Activated CD4-positive, alpha-beta memory T cell treated with anti-CD3 and anti-CD28 coated beads, Interleukin-2, amount 10 ng/mL, durations not matched to agents 7 days and 5 days (primary cell): ENCODE measurements at regions not wholly inside any gene's neighbourhood (a gene's known extent, or its start where the extent isn't known, plus 50 kb on each side); places are given as distances from the start of the nearest gene placed in this dataset.

Experiments
- CTCF ChIA-PET: fragments of 350-600 bp; sonication (Branson Sonifier 250); formaldehyde crosslinking; loops from one replicate; lab custom pipeline; 2021; ENCODE audit warnings: antibody characterized with exemption, inconsistent platforms; lab: Charles Lee
- POLR2A ChIA-PET: fragments of 350-600 bp; sonication (Branson Sonifier 250); formaldehyde crosslinking; loops from one replicate; lab custom pipeline; 2021; ENCODE audit warnings: antibody characterized with exemption; lab: Charles Lee
- DNase-seq: peaks from one replicate; pipeline ENCODE4 v3.0.0-alpha.2; 2020
- H3K27ac Mint-ChIP-seq: one replicate; pipeline ENCODE4 v1.8.0; 2021; ENCODE audit warnings: mild to moderate bottlenecking, mixed read lengths
- H3K27me3 Mint-ChIP-seq: one replicate; pipeline ENCODE4 v1.8.0; 2021; ENCODE audit warnings: mixed read lengths
- H3K36me3 Mint-ChIP-seq: one replicate; pipeline ENCODE4 v1.8.0; 2021; ENCODE audit warnings: low read depth, mixed read lengths
- H3K4me1 Mint-ChIP-seq: one replicate; pipeline ENCODE4 v1.8.0; 2021; ENCODE audit warnings: mixed read lengths
- H3K4me3 Mint-ChIP-seq: one replicate; pipeline ENCODE4 v1.8.0; 2021; ENCODE audit warnings: mild to moderate bottlenecking, mixed read lengths
- H3K9me3 Mint-ChIP-seq: one replicate; pipeline ENCODE4 v1.8.0; 2021; ENCODE audit warnings: mixed read lengths

GRCh38 chr2:75333646-75334045 lies 134.3 kb upstream of the TACR1 start:
- no peak overlapping the region for H3K27ac Mint-ChIP-seq
- no peaks in the 10 kb centered on the region for H3K4me1 Mint-ChIP-seq
- H3K36me3 Mint-ChIP-seq = no peaks in the 10 kb centered on the region
- ChIA-PET CTCF (no interaction called here), POLR2A (no interaction called here)
- H3K27me3 Mint-ChIP-seq = peaks cover 3% of the 10 kb centered on the region
- H3K9me3 Mint-ChIP-seq = no peaks in the 10 kb centered on the region
- no peak overlapping the region for H3K4me3 Mint-ChIP-seq
- DNase-seq = no peak

GRCh38 chr2:75328156-75328555 lies 128.8 kb upstream of the TACR1 start:
- Mint-ChIP-seq H3K9me3 (no peaks in the 10 kb centered on the region), H3K27ac (no peak overlapping the region), H3K4me3 (no peak overlapping the region), H3K36me3 (no peaks in the 10 kb centered on the region), H3K27me3 (no peaks in the 10 kb centered on the region), H3K4me1 (no peaks in the 10 kb centered on the region)
- DNase-seq = no peak
- ChIA-PET CTCF (no interaction called here), POLR2A (no interaction called here)

GRCh38 chr2:75327334-75327733 lies 128.0 kb upstream of the TACR1 start:
- Mint-ChIP-seq H3K9me3 (no peaks in the 10 kb centered on the region), H3K4me3 (no peak overlapping the region), H3K27ac (no peak overlapping the region), H3K27me3 (no peaks in the 10 kb centered on the region), H3K4me1 (no peaks in the 10 kb centered on the region), H3K36me3 (no peaks in the 10 kb centered on the region)
- ChIA-PET CTCF (no interaction called here), POLR2A (no interaction called here)
- DNase-seq = no peak

- Mint-ChIP-seq H3K4me3 (no peak overlapping the region), H3K27me3 (no peaks in the 10 kb centered on the region), H3K36me3 (no peaks in the 10 kb centered on the region), H3K9me3 (no peaks in the 10 kb centered on the region), H3K27ac (no peak overlapping the region), H3K4me1 (no peaks in the 10 kb centered on the region)
- DNase-seq = no peak
- ChIA-PET CTCF (no interaction called here), POLR2A (no interaction called here)
Observed at GRCh38 chr2:75326645-75327044, 127.3 kb upstream of the TACR1 start.

GRCh38 chr2:75325594-75325993 lies 126.3 kb upstream of the TACR1 start:
- CTCF ChIA-PET = no interaction called here
- no peak for DNase-seq
- POLR2A ChIA-PET = no interaction called here
- Mint-ChIP-seq H3K27ac (no peak overlapping the region), H3K27me3 (no peaks in the 10 kb centered on the region), H3K4me3 (no peak overlapping the region), H3K4me1 (no peaks in the 10 kb centered on the region), H3K36me3 (no peaks in the 10 kb centered on the region), H3K9me3 (no peaks in the 10 kb centered on the region)

- Mint-ChIP-seq H3K27me3 (no peaks in the 10 kb centered on the region), H3K9me3 (no peaks in the 10 kb centered on the region), H3K36me3 (no peaks in the 10 kb centered on the region), H3K4me3 (no peak overlapping the region), H3K4me1 (no peaks in the 10 kb centered on the region), H3K27ac (no peak overlapping the region)
- ChIA-PET CTCF (no interaction called here), POLR2A (no interaction called here)
- no peak for DNase-seq
Observed at GRCh38 chr2:75324861-75325284, 125.6 kb upstream of the TACR1 start.

GRCh38 chr2:75324141-75324540 lies 124.8 kb upstream of the TACR1 start:
- H3K36me3 Mint-ChIP-seq = no peaks in the 10 kb centered on the region
- ChIA-PET POLR2A (no interaction called here), CTCF (no interaction called here)

GRCh38 chr2:75321599-75321922 lies 122.2 kb upstream of the TACR1 start:
- Mint-ChIP-seq H3K9me3 (no peaks in the 10 kb centered on the region), H3K4me3 (no peak overlapping the region), H3K4me1 (no peaks in the 10 kb centered on the region), H3K27ac (no peak overlapping the region), H3K27me3 (peaks cover 5% of the 10 kb centered on the region), H3K36me3 (no peaks in the 10 kb centered on the region)
- POLR2A ChIA-PET = no interaction called here
- no peak for DNase-seq
- CTCF ChIA-PET = no interaction called here

More at GRCh38 chr2:75324141-75324540, 124.8 kb upstream of the TACR1 start:
- no peak for DNase-seq
- Mint-ChIP-seq H3K27ac (no peak overlapping the region), H3K4me1 (no peaks in the 10 kb centered on the region), H3K9me3 (no peaks in the 10 kb centered on the region), H3K27me3 (no peaks in the 10 kb centered on the region), H3K4me3 (no peak overlapping the region)

GRCh38 chr2:75320898-75321598 lies 121.7 kb upstream of the TACR1 start:
- POLR2A ChIA-PET = no interaction called here
- DNase-seq = no peak
- Mint-ChIP-seq H3K36me3 (no peaks in the 10 kb centered on the region), H3K9me3 (no peaks in the 10 kb centered on the region), H3K27ac (no peak overlapping the region), H3K27me3 (peaks cover 5% of the 10 kb centered on the region), H3K4me3 (no peak overlapping the region), H3K4me1 (no peaks in the 10 kb centered on the region)
- CTCF ChIA-PET = no interaction called here

- ChIA-PET CTCF (no interaction called here), POLR2A (no interaction called here)
- Mint-ChIP-seq H3K27me3 (peaks cover 5% of the 10 kb centered on the region), H3K27ac (no peak overlapping the region), H3K4me1 (no peaks in the 10 kb centered on the region), H3K36me3 (no peaks in the 10 kb centered on the region), H3K9me3 (no peaks in the 10 kb centered on the region), H3K4me3 (no peak overlapping the region)
- DNase-seq = no peak
Observed at GRCh38 chr2:75319951-75320350, 120.6 kb upstream of the TACR1 start.

- Mint-ChIP-seq H3K9me3 (no peaks in the 10 kb centered on the region), H3K36me3 (no peaks in the 10 kb centered on the region)
- POLR2A ChIA-PET = no interaction called here
Observed at GRCh38 chr2:75317802-75318201, 118.5 kb upstream of the TACR1 start.

GRCh38 chr2:75317316-75317715 lies 118.0 kb upstream of the TACR1 start:
- Mint-ChIP-seq H3K36me3 (no peaks in the 10 kb centered on the region), H3K27me3 (peaks cover 5% of the 10 kb centered on the region), H3K4me3 (no peak overlapping the region), H3K4me1 (no peaks in the 10 kb centered on the region), H3K27ac (no peak overlapping the region), H3K9me3 (no peaks in the 10 kb centered on the region)
- ChIA-PET CTCF (no interaction called here), POLR2A (no interaction called here)
- no peak for DNase-seq

More at GRCh38 chr2:75317802-75318201, 118.5 kb upstream of the TACR1 start:
- Mint-ChIP-seq H3K27me3 (peaks cover 5% of the 10 kb centered on the region), H3K4me1 (no peaks in the 10 kb centered on the region), H3K4me3 (no peak overlapping the region), H3K27ac (no peak overlapping the region)
- DNase-seq = no peak
- CTCF ChIA-PET = no interaction called here

GRCh38 chr2:75315436-75315835 lies 116.1 kb upstream of the TACR1 start:
- Mint-ChIP-seq H3K27ac (no peak overlapping the region), H3K9me3 (no peaks in the 10 kb centered on the region), H3K4me3 (no peak overlapping the region), H3K4me1 (no peaks in the 10 kb centered on the region), H3K36me3 (no peaks in the 10 kb centered on the region), H3K27me3 (peaks cover 5% of the 10 kb centered on the region)
- CTCF ChIA-PET = no interaction called here
- POLR2A ChIA-PET = no interaction called here
- no peak for DNase-seq

GRCh38 chr2:75311993-75312392 lies 112.7 kb upstream of the TACR1 start:
- Mint-ChIP-seq H3K4me1 (no peaks in the 10 kb centered on the region), H3K36me3 (no peaks in the 10 kb centered on the region), H3K27ac (no peak overlapping the region), H3K4me3 (no peak overlapping the region), H3K27me3 (no peaks in the 10 kb centered on the region), H3K9me3 (no peaks in the 10 kb centered on the region)
- CTCF ChIA-PET = no interaction called here
- POLR2A ChIA-PET = no interaction called here
- DNase-seq = no peak
